ENCODE measurements at regions not wholly inside any gene's neighbourhood (a gene's known extent, or its start where the extent isn't known, plus 50 kb on each side); places are given as distances from the start of the nearest gene placed in this dataset.

- H2BK5ac ChIP-seq (ENCODE audit: low read length): no peak overlapping the region
- H2AFZ ChIP-seq (ENCODE audit: low read length): no peak overlapping the region
- H3K4ac ChIP-seq (ENCODE audit: low read length): no peak overlapping the region
- peaks cover 0 to 27% of the 10 kb centered on the region in 2 donors for H3K9me3 ChIP-seq (replicated peaks in 1 of 2; ENCODE audit: control insufficient read depth in 2 of 2, insufficient read depth in 1 of 2, low read depth in 1 of 2, low read length in 2 of 2)
- no peak overlapping the region for H4K91ac ChIP-seq (ENCODE audit: low read depth, low read length, poor library complexity)
- no peak overlapping the region for H2BK120ac ChIP-seq (ENCODE audit: low read depth, low read length)
- peaks cover 0 to 9% of the 10 kb centered on the region in 2 donors for H3K36me3 ChIP-seq (replicated peaks in 1 of 2; ENCODE audit: control insufficient read depth in 2 of 2, insufficient read depth in 2 of 2, low read length in 2 of 2)
- no CpG with 5 or more reads among the region's 11 CpGs for WGBS, 2 donors (ENCODE audit: extremely low coverage in 2 of 2, insufficient read length in 2 of 2, insufficient replicate concordance in 1 of 2)
- no peak overlapping the region for H3K27ac ChIP-seq (replicated peaks; ENCODE audit: low read length)
- no peak for DNase-seq (ENCODE audit: low spot score)
- H3K9ac ChIP-seq (ENCODE audit: low read depth, low read length, poor library complexity): no peak overlapping the region
- no peak overlapping the region for H3K4me2 ChIP-seq (ENCODE audit: insufficient read depth, low read length, poor library complexity, severe bottlenecking)
- H3K18ac ChIP-seq (ENCODE audit: low read length): no peak overlapping the region
- H3K14ac ChIP-seq (ENCODE audit: low read length): no peak overlapping the region
- H3K79me1 ChIP-seq (ENCODE audit: low read depth, low read length): no peaks in the 10 kb centered on the region
- no peak overlapping the region for H3K23ac ChIP-seq (ENCODE audit: low read depth, low read length, poor library complexity)
- H3K4me1 ChIP-seq (ENCODE audit: control insufficient read depth in 2 of 2, insufficient read depth in 1 of 2, low read depth in 1 of 2, low read length in 2 of 2): peaks cover 6 to 10% of the 10 kb centered on the region in 2 donors
- no peak overlapping the region for H2AK5ac ChIP-seq (ENCODE audit: low read depth, low read length)
- no peak overlapping the region for H2BK12ac ChIP-seq (ENCODE audit: low read length)
- no peak overlapping the region for H2BK15ac ChIP-seq (ENCODE audit: low read length)
- no peaks in the 10 kb centered on the region for H3K27me3 ChIP-seq (ENCODE audit: control insufficient read depth in 3 of 3, insufficient read depth in 3 of 3, low read depth in 1 of 3, low read length in 3 of 3)
- no peak overlapping the region for H4K8ac ChIP-seq (ENCODE audit: low read depth, low read length)
- no peak overlapping the region for H3K4me3 ChIP-seq (ENCODE audit: low read length in 2 of 2)
Measured at GRCh38 chr12:24554612-24555295, 394.1 kb downstream of the BCAT1 start.

- Histone ChIP-seq H2BK5ac (ENCODE audit: low read length) (no peak overlapping the region), H3K27ac (replicated peaks; ENCODE audit: low read length) (no peak overlapping the region), H3K9ac (ENCODE audit: low read depth, low read length, poor library complexity) (no peak overlapping the region), H4K91ac (ENCODE audit: low read depth, low read length, poor library complexity) (no peak overlapping the region), H2BK120ac (ENCODE audit: low read depth, low read length) (no peak overlapping the region), H2AFZ (ENCODE audit: low read length) (no peak overlapping the region), H3K23ac (ENCODE audit: low read depth, low read length, poor library complexity) (no peak overlapping the region), H4K8ac (ENCODE audit: low read depth, low read length) (no peak overlapping the region), H3K4me2 (ENCODE audit: insufficient read depth, low read length, poor library complexity, severe bottlenecking) (no peak overlapping the region), H3K4me3 (ENCODE audit: low read length in 2 of 2) (no peak overlapping the region), H2BK15ac (ENCODE audit: low read length) (no peak overlapping the region), H3K36me3 (replicated peaks in 1 of 2; ENCODE audit: control insufficient read depth in 2 of 2, insufficient read depth in 2 of 2, low read length in 2 of 2) (peaks cover 0 to 9% of the 10 kb centered on the region in 2 donors), H3K4ac (ENCODE audit: low read length) (no peak overlapping the region), H3K27me3 (ENCODE audit: control insufficient read depth in 3 of 3, insufficient read depth in 3 of 3, low read depth in 1 of 3, low read length in 3 of 3) (no peaks in the 10 kb centered on the region), H2AK5ac (ENCODE audit: low read depth, low read length) (no peak overlapping the region), H3K14ac (ENCODE audit: low read length) (no peak overlapping the region), H3K9me3 (replicated peaks in 1 of 2; ENCODE audit: control insufficient read depth in 2 of 2, insufficient read depth in 1 of 2, low read depth in 1 of 2, low read length in 2 of 2) (peaks cover 0 to 35% of the 10 kb centered on the region in 2 donors), H3K18ac (ENCODE audit: low read length) (no peak overlapping the region), H2BK12ac (ENCODE audit: low read length) (no peak overlapping the region), H3K4me1 (ENCODE audit: control insufficient read depth in 2 of 2, insufficient read depth in 1 of 2, low read depth in 1 of 2, low read length in 2 of 2) (peaks cover 3 to 6% of the 10 kb centered on the region in 2 donors), H3K79me1 (ENCODE audit: low read depth, low read length) (no peaks in the 10 kb centered on the region)
- no CpG with 5 or more reads among the region's 3 CpGs for WGBS, 2 donors (ENCODE audit: extremely low coverage in 2 of 2, insufficient read length in 2 of 2, insufficient replicate concordance in 1 of 2)
- no peak for DNase-seq (ENCODE audit: low spot score)
Measured at GRCh38 chr12:24553259-24553658, 395.6 kb downstream of the BCAT1 start.

GRCh38 chr12:24551163-24551786 lies 397.6 kb downstream of the BCAT1 start:
- Histone ChIP-seq H2AFZ (ENCODE audit: low read length) (no peak overlapping the region), H4K8ac (ENCODE audit: low read depth, low read length) (no peak overlapping the region), H3K9me3 (replicated peaks in 1 of 2; ENCODE audit: control insufficient read depth in 2 of 2, insufficient read depth in 1 of 2, low read depth in 1 of 2, low read length in 2 of 2) (peaks cover 0 to 36% of the 10 kb centered on the region in 2 donors), H2BK12ac (ENCODE audit: low read length) (no peak overlapping the region), H3K18ac (ENCODE audit: low read length) (no peak overlapping the region), H2BK5ac (ENCODE audit: low read length) (no peak overlapping the region), H3K27me3 (ENCODE audit: control insufficient read depth in 3 of 3, insufficient read depth in 3 of 3, low read depth in 1 of 3, low read length in 3 of 3) (no peaks in the 10 kb centered on the region), H3K4me3 (ENCODE audit: low read length in 2 of 2) (no peak overlapping the region), H2BK15ac (ENCODE audit: low read length) (no peak overlapping the region), H3K4me2 (ENCODE audit: insufficient read depth, low read length, poor library complexity, severe bottlenecking) (no peak overlapping the region), H3K9ac (ENCODE audit: low read depth, low read length, poor library complexity) (no peak overlapping the region), H3K79me1 (ENCODE audit: low read depth, low read length) (no peaks in the 10 kb centered on the region), H3K27ac (replicated peaks; ENCODE audit: low read length) (no peak overlapping the region), H2BK120ac (ENCODE audit: low read depth, low read length) (no peak overlapping the region), H2AK5ac (ENCODE audit: low read depth, low read length) (no peak overlapping the region), H3K14ac (ENCODE audit: low read length) (no peak overlapping the region), H3K4ac (ENCODE audit: low read length) (no peak overlapping the region), H3K23ac (ENCODE audit: low read depth, low read length, poor library complexity) (no peak overlapping the region), H3K4me1 (ENCODE audit: control insufficient read depth in 2 of 2, insufficient read depth in 1 of 2, low read depth in 1 of 2, low read length in 2 of 2) (peaks cover 3 to 6% of the 10 kb centered on the region in 2 donors), H3K36me3 (replicated peaks in 1 of 2; ENCODE audit: control insufficient read depth in 2 of 2, insufficient read depth in 2 of 2, low read length in 2 of 2) (peaks cover 0 to 9% of the 10 kb centered on the region in 2 donors), H4K91ac (ENCODE audit: low read depth, low read length, poor library complexity) (no peak overlapping the region)
- WGBS, 2 donors (ENCODE audit: extremely low coverage in 2 of 2, insufficient read length in 2 of 2, insufficient replicate concordance in 1 of 2): no CpG with 5 or more reads among the region's 10 CpGs
- DNase-seq (ENCODE audit: low spot score): no peak

GRCh38 chr12:24550609-24551008 lies 398.3 kb downstream of the BCAT1 start:
- H2BK120ac ChIP-seq (ENCODE audit: low read depth, low read length): no peak overlapping the region
- no peak overlapping the region for H3K27ac ChIP-seq (replicated peaks; ENCODE audit: low read length)
- H3K4me2 ChIP-seq (ENCODE audit: insufficient read depth, low read length, poor library complexity, severe bottlenecking): no peak overlapping the region
- no peak overlapping the region for H2BK15ac ChIP-seq (ENCODE audit: low read length)
- H3K4ac ChIP-seq (ENCODE audit: low read length): no peak overlapping the region
- no peaks in the 10 kb centered on the region for H3K79me1 ChIP-seq (ENCODE audit: low read depth, low read length)
- no peak overlapping the region for H2AFZ ChIP-seq (ENCODE audit: low read length)
- H3K9me3 ChIP-seq (replicated peaks in 1 of 2; ENCODE audit: control insufficient read depth in 2 of 2, insufficient read depth in 1 of 2, low read depth in 1 of 2, low read length in 2 of 2): peaks cover 0 to 30% of the 10 kb centered on the region in 2 donors
- DNase-seq (ENCODE audit: low spot score): no peak
- H3K9ac ChIP-seq (ENCODE audit: low read depth, low read length, poor library complexity): no peak overlapping the region
- no peaks in the 10 kb centered on the region for H3K27me3 ChIP-seq (ENCODE audit: control insufficient read depth in 3 of 3, insufficient read depth in 3 of 3, low read depth in 1 of 3, low read length in 3 of 3)
- peaks cover 3 to 6% of the 10 kb centered on the region in 2 donors for H3K4me1 ChIP-seq (ENCODE audit: control insufficient read depth in 2 of 2, insufficient read depth in 1 of 2, low read depth in 1 of 2, low read length in 2 of 2)
- no CpG with 5 or more reads among the region's 1 CpG for WGBS, 2 donors (ENCODE audit: extremely low coverage in 2 of 2, insufficient read length in 2 of 2, insufficient replicate concordance in 1 of 2)
- H3K23ac ChIP-seq (ENCODE audit: low read depth, low read length, poor library complexity): no peak overlapping the region
- H3K4me3 ChIP-seq (ENCODE audit: low read length in 2 of 2): no peak overlapping the region
- H3K14ac ChIP-seq (ENCODE audit: low read length): no peak overlapping the region
- H4K8ac ChIP-seq (ENCODE audit: low read depth, low read length): no peak overlapping the region
- H2AK5ac ChIP-seq (ENCODE audit: low read depth, low read length): no peak overlapping the region
- H4K91ac ChIP-seq (ENCODE audit: low read depth, low read length, poor library complexity): no peak overlapping the region
- H2BK12ac ChIP-seq (ENCODE audit: low read length): no peak overlapping the region
- H3K36me3 ChIP-seq (replicated peaks in 1 of 2; ENCODE audit: control insufficient read depth in 2 of 2, insufficient read depth in 2 of 2, low read length in 2 of 2): peaks cover 0 to 5% of the 10 kb centered on the region in 2 donors
- no peak overlapping the region for H2BK5ac ChIP-seq (ENCODE audit: low read length)
- no peak overlapping the region for H3K18ac ChIP-seq (ENCODE audit: low read length)
